ENCODE measurements at regions not wholly inside any gene's neighbourhood (a gene's known extent, or its start where the extent isn't known, plus 50 kb on each side); places are given as distances from the start of the nearest gene placed in this dataset.

- DNase-seq (ENCODE audit: low spot score): no peak
Measured at GRCh38 chr5:56686337-56687195, 128.8 kb upstream of the MAP3K1 start.

GRCh38 chr5:56685503-56686217 lies 129.7 kb upstream of the MAP3K1 start:
- DNase-seq (ENCODE audit: low spot score): peak; percentile 55

GRCh38 chr5:56684159-56684558 lies 131.2 kb upstream of the MAP3K1 start:
- no peak for DNase-seq (ENCODE audit: low spot score)

- DNase-seq (ENCODE audit: low spot score): no peak
Measured at GRCh38 chr5:56683733-56684132, 131.6 kb upstream of the MAP3K1 start.

GRCh38 chr5:56683281-56683680 lies 132.1 kb upstream of the MAP3K1 start:
- peak; percentile 42 for DNase-seq (ENCODE audit: low spot score)

- DNase-seq (ENCODE audit: low spot score): peak; percentile 37
Measured at GRCh38 chr5:56681346-56681745, 134.0 kb upstream of the MAP3K1 start.

GRCh38 chr5:56680731-56681130 lies 134.6 kb upstream of the MAP3K1 start:
- no peak for DNase-seq (ENCODE audit: low spot score)

GRCh38 chr5:56677690-56678305 lies 137.6 kb upstream of the MAP3K1 start:
- DNase-seq (ENCODE audit: low spot score): no peak

- DNase-seq (ENCODE audit: low spot score): peak; percentile 75
Measured at GRCh38 chr5:56676091-56676768, 139.1 kb upstream of the MAP3K1 start.

- no peak for DNase-seq (ENCODE audit: low spot score)
Measured at GRCh38 chr5:56674441-56674840, 140.9 kb upstream of the MAP3K1 start.

- DNase-seq (ENCODE audit: low spot score): no peak
Measured at GRCh38 chr5:56673171-56673570, 142.2 kb upstream of the MAP3K1 start.

GRCh38 chr5:56671571-56671970 lies 143.8 kb upstream of the MAP3K1 start:
- DNase-seq (ENCODE audit: low spot score): no peak

GRCh38 chr5:56670916-56671315 lies 144.4 kb upstream of the MAP3K1 start:
- DNase-seq (ENCODE audit: low spot score): peak; percentile 76

GRCh38 chr5:56669534-56670483 lies 145.5 kb upstream of the MAP3K1 start:
- DNase-seq (ENCODE audit: low spot score): peak; percentile 80

- no peak for DNase-seq (ENCODE audit: low spot score)
Measured at GRCh38 chr5:56668996-56669395, 146.4 kb upstream of the MAP3K1 start.

- no peak for DNase-seq (ENCODE audit: low spot score)
Measured at GRCh38 chr5:56667692-56668091, 147.7 kb upstream of the MAP3K1 start.

- no peak for DNase-seq (ENCODE audit: low spot score)
Measured at GRCh38 chr5:56666901-56667300, 148.4 kb upstream of the MAP3K1 start.

GRCh38 chr5:56665117-56665516 lies 150.2 kb upstream of the MAP3K1 start:
- DNase-seq (ENCODE audit: low spot score): peak; percentile 71

- DNase-seq (ENCODE audit: low spot score): no peak
Measured at GRCh38 chr5:56664025-56664424, 151.3 kb upstream of the MAP3K1 start.

GRCh38 chr5:56663523-56663922 lies 151.8 kb upstream of the MAP3K1 start:
- DNase-seq (ENCODE audit: low spot score): no peak

- peak; percentile 53 for DNase-seq (ENCODE audit: low spot score)
Measured at GRCh38 chr5:56662893-56663292, 152.5 kb upstream of the MAP3K1 start.

All from kidney tubule cell (primary cell).